ENCODE measurements at regions not wholly inside any gene's neighbourhood (a gene's known extent, or its start where the extent isn't known, plus 50 kb on each side); places are given as distances from the start of the nearest gene placed in this dataset.
"Not testable (repeated sequence)": the region's sequence is repeated elsewhere in the genome, so short reads cannot be mapped to it uniquely, and the experiment has no call there.

DNA sequence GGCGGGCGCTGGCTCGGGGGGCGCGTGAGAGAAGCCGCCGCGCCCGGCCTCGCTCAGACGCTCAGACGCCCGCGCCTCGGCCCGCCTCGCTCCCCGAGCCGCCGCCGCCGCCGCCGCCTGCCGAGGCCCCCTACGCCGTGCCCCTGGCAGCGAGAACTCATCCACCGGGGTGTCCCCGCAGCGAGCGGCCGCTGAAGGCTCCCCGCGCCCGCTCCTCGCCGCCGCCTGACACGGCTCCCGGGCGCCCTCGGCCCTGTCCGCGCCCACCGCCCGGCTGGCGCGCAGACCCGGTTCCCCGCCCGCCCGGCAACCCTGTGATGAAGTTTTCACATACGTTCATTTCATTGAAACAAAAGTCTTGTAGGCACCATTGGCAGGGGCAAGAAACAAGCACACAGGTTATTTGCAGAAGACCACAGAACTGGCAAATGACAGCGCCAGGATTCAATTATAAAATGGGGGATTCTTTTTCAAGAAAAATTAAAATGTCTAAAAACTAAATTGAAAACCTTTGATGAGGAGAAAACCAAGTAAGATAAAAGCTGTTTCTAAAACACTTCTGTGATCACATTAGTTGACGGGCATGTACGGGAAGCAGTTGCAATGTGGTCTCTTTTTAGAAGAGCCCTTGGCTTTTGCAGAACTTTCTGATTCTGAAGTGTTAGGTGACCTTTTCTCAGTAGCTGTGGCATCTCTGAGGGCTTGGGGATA lies 50.5 kb upstream of the TUBA3D start:
- H3K9ac ChIP-seq (ENCODE audit: low read depth, low read length) = no peak overlapping the region
- no peaks in the 10 kb centered on the region for H3K9me3 ChIP-seq (replicated peaks; ENCODE audit: low read length)
- H3K4me1 ChIP-seq (ENCODE audit: control insufficient read depth, insufficient read depth, low read length) = no peaks in the 10 kb centered on the region
- no peak overlapping the region for H3K4me3 ChIP-seq (ENCODE audit: low read length)
- peak overlapping the region; percentile 37 for H3K4me2 ChIP-seq (ENCODE audit: low read length)
- no peaks in the 10 kb centered on the region for H3K36me3 ChIP-seq (ENCODE audit: insufficient read depth, low read length)
- H3K27me3 ChIP-seq (ENCODE audit: control insufficient read depth, insufficient read depth, low read length) = peaks cover 73% of the 10 kb centered on the region

DNA sequence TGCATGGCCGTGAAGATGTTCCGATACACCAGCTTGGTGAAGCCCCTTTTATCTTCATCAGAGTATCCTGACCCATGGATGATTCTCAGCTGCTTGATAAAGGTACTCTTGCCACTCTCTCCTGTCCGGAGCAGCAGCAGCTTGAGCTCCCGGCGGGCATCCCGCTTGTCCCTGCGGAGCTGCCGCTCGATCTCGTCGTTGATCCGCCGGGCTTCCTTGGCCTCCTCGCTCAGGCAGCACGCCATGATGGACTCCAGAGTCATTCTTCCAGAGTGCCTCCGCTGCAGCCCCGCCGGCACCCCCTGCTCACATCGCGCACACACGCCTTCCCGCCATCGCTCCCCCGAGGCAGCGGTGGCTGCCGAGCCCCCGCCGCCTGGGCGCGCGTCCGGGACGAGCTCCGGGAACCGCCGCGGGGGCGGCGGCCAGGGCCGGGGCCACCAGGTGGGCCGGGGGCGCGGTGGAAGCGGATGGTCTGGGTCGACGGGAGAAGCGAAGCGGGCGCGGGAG lies 51.3 kb upstream of the TUBA3D start:
- not testable (repeated sequence) for H3K4me2 ChIP-seq (ENCODE audit: low read length)

DNA sequence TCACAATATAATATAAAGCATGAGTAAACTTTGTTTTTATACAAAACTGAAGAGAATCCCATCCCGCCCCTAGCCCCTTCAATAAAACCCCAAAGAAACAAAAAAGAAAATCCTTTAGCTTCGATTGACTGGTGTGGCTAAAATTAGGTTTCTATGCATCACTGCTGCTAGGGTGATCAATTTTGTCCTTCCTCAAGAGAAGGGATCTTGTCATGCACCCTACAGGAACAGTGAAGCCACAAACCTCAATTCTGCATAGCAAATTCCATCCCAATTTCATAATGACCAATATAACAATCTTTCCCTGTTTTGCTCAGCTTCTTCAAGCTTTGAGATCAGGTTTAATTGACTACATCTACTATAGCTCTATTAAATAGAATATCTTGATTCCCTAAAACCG lies 55.2 kb upstream of the TUBA3D start:
- H3K4me3 ChIP-seq (ENCODE audit: low read length); H3K9ac ChIP-seq (ENCODE audit: low read depth, low read length); H3K4me2 ChIP-seq (ENCODE audit: low read length); H3K4me1 ChIP-seq (ENCODE audit: control insufficient read depth, insufficient read depth, low read length); H3K36me3 ChIP-seq (ENCODE audit: insufficient read depth, low read length); H3K9me3 ChIP-seq (replicated peaks; ENCODE audit: low read length): not testable (repeated sequence)
- peaks cover 49% of the 10 kb centered on the region for H3K27me3 ChIP-seq (ENCODE audit: control insufficient read depth, insufficient read depth, low read length)

More for the DNA sequence above, 51.3 kb upstream of the TUBA3D start:
- H3K27me3 ChIP-seq (ENCODE audit: control insufficient read depth, insufficient read depth, low read length) = peaks cover 69% of the 10 kb centered on the region
- not testable (repeated sequence) for H3K9ac ChIP-seq (ENCODE audit: low read depth, low read length); H3K9me3 ChIP-seq (replicated peaks; ENCODE audit: low read length); H3K4me1 ChIP-seq (ENCODE audit: control insufficient read depth, insufficient read depth, low read length); H3K36me3 ChIP-seq (ENCODE audit: insufficient read depth, low read length); H3K4me3 ChIP-seq (ENCODE audit: low read length)

DNA sequence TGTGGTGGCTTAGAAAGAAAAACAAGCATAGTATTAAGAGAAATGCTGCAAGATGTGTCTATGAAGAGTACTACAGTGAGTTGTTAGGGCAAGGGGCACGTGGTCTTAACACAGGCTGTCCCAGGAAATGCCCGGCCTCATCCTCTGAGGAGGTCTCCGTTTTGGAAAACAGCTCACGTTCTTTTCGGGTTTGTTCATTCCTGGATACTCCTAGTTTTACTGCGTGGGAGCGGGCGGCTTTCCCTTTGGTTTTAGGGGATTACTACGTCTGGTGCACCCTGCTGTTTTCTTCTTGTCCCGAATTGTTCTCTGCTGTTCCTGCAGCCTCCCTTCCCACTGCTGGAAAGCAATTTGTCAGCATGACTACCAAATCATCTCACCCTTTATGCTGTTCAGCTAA lies 55.5 kb upstream of the RAB6D start:
- H3K4me3 ChIP-seq (ENCODE audit: low read length) = no peak overlapping the region
- H3K9me3 ChIP-seq (replicated peaks; ENCODE audit: low read length) = no peaks in the 10 kb centered on the region
- H3K4me1 ChIP-seq (ENCODE audit: control insufficient read depth, insufficient read depth, low read length) = no peaks in the 10 kb centered on the region
- no peak overlapping the region for H3K9ac ChIP-seq (ENCODE audit: low read depth, low read length)
- peaks cover 49% of the 10 kb centered on the region for H3K27me3 ChIP-seq (ENCODE audit: control insufficient read depth, insufficient read depth, low read length)
- H3K36me3 ChIP-seq (ENCODE audit: insufficient read depth, low read length) = no peaks in the 10 kb centered on the region
- H3K4me2 ChIP-seq (ENCODE audit: low read length) = no peak overlapping the region

DNA sequence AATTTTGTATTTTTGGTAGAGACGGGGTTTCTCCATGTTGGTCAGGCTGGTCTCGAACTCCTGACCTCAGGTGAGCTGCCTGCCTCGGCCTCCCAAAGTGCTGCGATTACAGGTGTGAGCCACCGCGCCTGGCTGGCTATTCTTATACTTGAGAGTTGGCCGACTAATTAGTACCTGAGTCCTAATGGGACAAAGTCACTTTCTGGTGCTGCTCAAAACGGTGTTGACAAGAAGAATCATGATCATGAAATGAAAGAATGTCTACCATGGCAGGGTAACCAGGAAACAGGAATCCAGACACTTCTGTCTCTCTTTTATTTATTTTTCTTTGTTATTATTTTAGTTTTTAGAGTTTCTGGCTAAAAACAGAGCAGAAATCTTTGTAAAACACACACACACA lies 54.7 kb upstream of the RAB6D start:
- Histone ChIP-seq H3K9ac (ENCODE audit: low read depth, low read length) (no peak overlapping the region), H3K36me3 (ENCODE audit: insufficient read depth, low read length) (no peaks in the 10 kb centered on the region), H3K4me1 (ENCODE audit: control insufficient read depth, insufficient read depth, low read length) (no peaks in the 10 kb centered on the region), H3K9me3 (replicated peaks; ENCODE audit: low read length) (no peaks in the 10 kb centered on the region), H3K4me3 (ENCODE audit: low read length) (no peak overlapping the region), H3K27me3 (ENCODE audit: control insufficient read depth, insufficient read depth, low read length) (peaks cover 41% of the 10 kb centered on the region), H3K4me2 (ENCODE audit: low read length) (no peak overlapping the region)

DNA sequence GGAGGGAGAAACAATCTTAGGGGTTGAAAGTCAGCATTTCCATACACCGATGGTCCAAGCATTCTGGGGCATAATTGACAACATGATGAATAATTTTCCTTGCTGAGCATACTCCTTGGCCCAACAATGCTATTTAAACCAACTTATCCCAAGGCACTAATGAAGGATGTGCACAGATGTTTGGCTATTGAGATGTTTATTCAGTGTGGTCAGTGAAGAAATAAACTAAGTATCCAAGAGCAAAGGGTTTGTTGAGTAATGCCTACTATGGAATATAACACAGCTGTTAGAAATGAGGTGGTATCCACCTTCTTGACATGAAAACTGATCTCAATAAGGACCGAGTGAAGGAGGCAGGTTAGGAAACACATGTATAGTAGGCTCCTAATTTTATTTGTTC lies 53.9 kb upstream of the RAB6D start:
- H3K4me3 ChIP-seq (ENCODE audit: low read length) = no peak overlapping the region
- H3K27me3 ChIP-seq (ENCODE audit: control insufficient read depth, insufficient read depth, low read length) = peaks cover 36% of the 10 kb centered on the region
- H3K4me1 ChIP-seq (ENCODE audit: control insufficient read depth, insufficient read depth, low read length) = no peaks in the 10 kb centered on the region
- H3K9me3 ChIP-seq (replicated peaks; ENCODE audit: low read length) = no peaks in the 10 kb centered on the region
- H3K9ac ChIP-seq (ENCODE audit: low read depth, low read length) = no peak overlapping the region
- H3K4me2 ChIP-seq (ENCODE audit: low read length) = no peak overlapping the region
- H3K36me3 ChIP-seq (ENCODE audit: insufficient read depth, low read length) = no peaks in the 10 kb centered on the region

DNA sequence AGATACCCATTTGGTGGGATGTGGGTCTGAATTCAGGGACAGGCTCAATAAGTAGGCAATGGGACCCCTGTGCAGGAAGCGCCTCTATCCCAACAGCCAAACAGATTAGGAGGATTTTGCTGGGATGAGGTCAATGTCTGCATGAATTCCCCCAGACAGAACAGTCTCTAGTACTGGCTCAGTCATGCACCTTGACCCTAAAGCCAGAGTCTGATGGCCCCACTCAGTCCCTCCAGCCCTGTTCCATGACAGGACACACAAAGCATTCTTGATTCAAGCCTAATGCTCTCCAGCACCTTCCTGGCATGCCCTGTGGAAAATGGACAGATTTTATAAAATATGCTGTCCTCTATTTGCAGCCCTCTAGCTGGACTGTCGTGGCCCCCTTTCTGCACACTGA lies 49.8 kb upstream of the RAB6D start:
- H3K4me1 ChIP-seq (ENCODE audit: control insufficient read depth, insufficient read depth, low read length) = no peaks in the 10 kb centered on the region

More for the DNA sequence above, 49.8 kb upstream of the RAB6D start:
- H3K4me3 ChIP-seq (ENCODE audit: low read length) = no peak overlapping the region
- H3K4me2 ChIP-seq (ENCODE audit: low read length) = no peak overlapping the region
- H3K9me3 ChIP-seq (replicated peaks; ENCODE audit: low read length) = no peaks in the 10 kb centered on the region
- peaks cover 38% of the 10 kb centered on the region for H3K27me3 ChIP-seq (ENCODE audit: control insufficient read depth, insufficient read depth, low read length)
- H3K36me3 ChIP-seq (ENCODE audit: insufficient read depth, low read length) = no peaks in the 10 kb centered on the region
- H3K9ac ChIP-seq (ENCODE audit: low read depth, low read length) = no peak overlapping the region

Data from skeletal muscle satellite cell (primary cell).